GM12878 (cell line): ENCODE measurements at regions not wholly inside any gene's neighbourhood (a gene's known extent, or its start where the extent isn't known, plus 50 kb on each side); places are given as distances from the start of the nearest gene placed in this dataset.

ENCODE experiments used
- ATAC-seq: fragments of 200-7000 bp; cut with Tn5 transposase; 3 replicates; pipeline ENCODE4 v1.9.1; 2020; ENCODE audit warnings: mild to moderate bottlenecking, moderate library complexity
- BruUV-seq: library from RNA; stranded (reverse); fragments of 400-500 nt; replicated peaks from 2 replicates; lab custom pipeline; 2021; lab: Mats Ljungman, UMichigan
- CTCF ChIA-PET: fragments of 300-600 bp; sonication (Branson Sonifier 250); formaldehyde crosslinking; extraction: SDS; loops from one replicate; lab custom pipeline; 2021; ENCODE audit warnings: inconsistent platforms; lab: Yijun Ruan, JAX
- POLR2A ChIA-PET: fragments of 350-600 bp; formaldehyde crosslinking; extraction: SDS; loops from one replicate; lab custom pipeline; 2021; ENCODE audit warnings: inconsistent platforms; lab: Charles Lee
- RAD21 ChIA-PET: fragments of 300-600 bp; sonication (Branson Sonifier 250); formaldehyde crosslinking; loops from one replicate; lab custom pipeline; 2023; ENCODE audit warnings: antibody characterized with exemption; ENCODE audit not compliant: unreplicated experiment; lab: Charles Lee
- SMC1A ChIA-PET: fragments of 300-600 bp; sonication (Branson Sonifier 250); formaldehyde crosslinking; loops from one replicate; lab custom pipeline; 2023; ENCODE audit not compliant: unreplicated experiment, uncharacterized antibody; lab: Charles Lee
- DNase-seq: peaks from one replicate; pipeline ENCODE4 v3.0.0-alpha.2; 2011; ENCODE audit warnings: low read depth, low spot score
- FAIRE-seq: peaks from 3 replicates; lab custom pipeline; 2011; peaks lifted over from hg19 to GRCh38; lab: Jason Lieb, UNC
- H2AFZ ChIP-seq: 2 replicates; pipeline ENCODE4 v1.6.0; 2011; ENCODE audit warnings: low read depth, low read length, control low read depth; ENCODE audit not compliant: control insufficient read depth
- H3K27ac ChIP-seq: 2 replicates; pipeline ENCODE4 v1.5.1; 2011; ENCODE audit warnings: control low read depth; ENCODE audit not compliant: control insufficient read depth, insufficient read depth
- H3K27me3 ChIP-seq, 2 experiments: replicated peaks in 1 of 2; 2 replicates each; pipeline versions ENCODE4 v1.6.0 to v1.6.1; 2011; ENCODE audit warnings: low read length in 1 of 2; ENCODE audit not compliant: control insufficient read depth in 2 of 2, insufficient read depth in 2 of 2
- H3K36me3 ChIP-seq, 2 experiments: 2 replicates each; pipeline ENCODE4 v1.5.1; 2011; ENCODE audit warnings: low read length in 1 of 2; ENCODE audit not compliant: control insufficient read depth in 2 of 2, insufficient read depth in 2 of 2
- H3K4me1 ChIP-seq: 2 replicates; pipeline ENCODE4 v1.6.1; 2011; ENCODE audit warnings: mild to moderate bottlenecking, low read length, moderate library complexity, mixed read lengths; ENCODE audit not compliant: control insufficient read depth, insufficient read depth
- H3K4me2 ChIP-seq: 2 replicates; pipeline ENCODE4 v1.6.0; 2011; ENCODE audit warnings: control low read depth; ENCODE audit not compliant: control insufficient read depth, insufficient read depth
- H3K4me3 ChIP-seq: fragments of 200-600 bp; sonication (generic); 2 replicates; pipeline ENCODE4 v1.5.1; 2016
- H3K79me2 ChIP-seq: 2 replicates; pipeline ENCODE4 v1.6.0; 2011; ENCODE audit warnings: low read length; ENCODE audit not compliant: control insufficient read depth, insufficient read depth
- H3K9ac ChIP-seq: 2 replicates; pipeline ENCODE4 v1.8.0; 2011; ENCODE audit warnings: low read length, control low read depth, mixed read lengths; ENCODE audit not compliant: control insufficient read depth, insufficient read depth
- H3K9me3 ChIP-seq: replicated peaks from 3 replicates; pipeline ENCODE4 v1.5.1; 2011; ENCODE audit warnings: mild to moderate bottlenecking, low read length; ENCODE audit not compliant: control insufficient read depth, insufficient read depth
- H4K20me1 ChIP-seq: 2 replicates; pipeline ENCODE4 v1.6.0; 2011; ENCODE audit not compliant: control insufficient read depth, insufficient read depth
- ATF2 ChIP-seq: IDR thresholded peaks from 2 replicates; pipeline ENCODE4 v1.6.1; 2012; ENCODE audit warnings: low read length, inconsistent platforms
- CREM ChIP-seq: IDR thresholded peaks from 2 replicates; pipeline ENCODE4 v1.6.1; 2014; ENCODE audit warnings: antibody characterized with exemption, low read depth
- E4F1 ChIP-seq: fragments of 450-650 bp; IDR thresholded peaks from 2 replicates; pipeline ENCODE4 v1.6.1; 2018; ENCODE audit warnings: borderline replicate concordance, mild to moderate bottlenecking; ENCODE audit not compliant: partially characterized antibody
- EZH2 ChIP-seq: IDR thresholded peaks from 2 replicates; pipeline ENCODE4 v1.6.1; 2012; ENCODE audit warnings: low read depth, mild to moderate bottlenecking, control low read depth, inconsistent platforms, low read length, borderline replicate concordance; ENCODE audit not compliant: control insufficient read depth
- GABPA ChIP-seq: IDR thresholded peaks from 2 replicates; pipeline ENCODE4 v1.6.1; 2014; ENCODE audit warnings: antibody characterized with exemption, low read depth, mild to moderate bottlenecking, inconsistent platforms
- HDGF ChIP-seq: fragments of 450-650 bp; IDR thresholded peaks from 2 replicates; pipeline ENCODE4 v1.6.1; 2016; ENCODE audit warnings: antibody characterized with exemption
- IKZF1 ChIP-seq: fragments of 450-650 bp; conservative IDR thresholded peaks from 2 replicates; pipeline ENCODE4 v1.6.1; 2017; ENCODE audit warnings: antibody characterized with exemption, mild to moderate bottlenecking
- MLLT1 ChIP-seq: fragments of 450-650 bp; IDR thresholded peaks from 2 replicates; pipeline ENCODE4 v1.6.1; 2016; ENCODE audit warnings: mild to moderate bottlenecking
- MTA3 ChIP-seq: IDR thresholded peaks from 2 replicates; pipeline ENCODE4 v1.6.1; 2012; ENCODE audit warnings: low read length, inconsistent platforms, borderline replicate concordance
- NR2C2 ChIP-seq: IDR thresholded peaks from 2 replicates; pipeline ENCODE4 v1.6.1; 2011; ENCODE audit warnings: borderline replicate concordance, low read depth; ENCODE audit not compliant: control insufficient read depth, insufficient read length
- NR2F1 ChIP-seq: fragments of 450-650 bp; conservative IDR thresholded peaks from 2 replicates; pipeline ENCODE4 v1.6.1; 2017; ENCODE audit warnings: mild to moderate bottlenecking
- POLR2A ChIP-seq: IDR thresholded peaks from 2 replicates; pipeline ENCODE4 v1.6.1; 2011; ENCODE audit warnings: low read depth, mild to moderate bottlenecking, low read length
- RCOR1 ChIP-seq: conservative IDR thresholded peaks from 2 replicates; pipeline ENCODE4 v1.6.1; 2012; ENCODE audit warnings: low read depth, low read length, improper control_type of control experiment
- RELB ChIP-seq: fragments of 450-650 bp; IDR thresholded peaks from 2 replicates; pipeline ENCODE4 v1.6.1; 2017; ENCODE audit warnings: low read depth, mild to moderate bottlenecking, moderate library complexity
- RUNX3 ChIP-seq: IDR thresholded peaks from 2 replicates; pipeline ENCODE4 v1.6.1; 2012; ENCODE audit warnings: low read length, inconsistent platforms
- ZBED1 ChIP-seq: IDR thresholded peaks from 2 replicates; pipeline ENCODE4 v1.6.1; 2016; ENCODE audit warnings: borderline replicate concordance
- ZBTB11 ChIP-seq: fragments of 450-650 bp; formaldehyde crosslinking; IDR thresholded peaks from 2 replicates; pipeline ENCODE4 v1.5.0; 2022; ENCODE audit warnings: mild to moderate bottlenecking, missing genetic modification characterization
- WGBS: methylation state at CpG from one replicate; pipeline ENCODE4 v1.1.6; 2016; ENCODE audit warnings: low lambda C conversion rate; ENCODE audit not compliant: insufficient replicate concordance, insufficient coverage; ENCODE audit errors: missing lambda C conversion rate; 5-methylcytosine and 5-hydroxymethylcytosine counted together
- in situ Hi-C: fragments of 300-500 bp; cut with MboI; formaldehyde crosslinking; loops from 9 replicates; pipeline ENCODE4 v1.14.3; 2018; ENCODE audit warnings: mixed read lengths
- intact Hi-C: fragments of 100-400 bp; cut with micrococcal nuclease; formaldehyde crosslinking; loops from one replicate; pipeline ENCODE4 v1.14.2; 2022; ENCODE audit not compliant: unreplicated experiment

GRCh38 chr1:166594646-166595045, 244.6 kb upstream of the POGK start:
- H3K27me3 ChIP-seq: no peaks in the 10 kb centered on the region
- H3K27ac ChIP-seq: no peak overlapping the region
- H4K20me1 ChIP-seq: no peaks in the 10 kb centered on the region
- intact Hi-C loops (no loop called here), in situ Hi-C loops (no loop called here)
- H3K9ac ChIP-seq: no peak overlapping the region
- WGBS: 30% methylated on average over 3 of the region's 3 CpGs
- CTCF ChIA-PET: no interaction called here
- no peak for DNase-seq
- H3K4me3 ChIP-seq: no peak overlapping the region
- H2AFZ ChIP-seq: no peak overlapping the region
- H3K36me3 ChIP-seq: no peaks in the 10 kb centered on the region
- no peaks in the 10 kb centered on the region for H3K9me3 ChIP-seq
- RAD21 ChIA-PET: no interaction called here
- H3K79me2 ChIP-seq: no peaks in the 10 kb centered on the region
- POLR2A ChIA-PET: no interaction called here
- no peaks in the 10 kb centered on the region for H3K4me1 ChIP-seq
- FAIRE-seq: no peak
- no peak for ATAC-seq
- H3K4me2 ChIP-seq: no peak overlapping the region
- SMC1A ChIA-PET: no interaction called here
- BruUV-seq: no TSS peak
- TF ChIP-seq ZBTB11: no peak
- no peak for TF ChIP-seq MLLT1
- TF ChIP-seq NR2C2: no peak
- TF ChIP-seq POLR2A: no peak
- no peak for TF ChIP-seq IKZF1
- no peak for TF ChIP-seq ZBED1
- TF ChIP-seq ATF2: no peak
- TF ChIP-seq GABPA: no peak
- no peak for TF ChIP-seq MTA3
- TF ChIP-seq NR2F1: no peak
- no peak for TF ChIP-seq RCOR1
- no peak for TF ChIP-seq RELB
- no peak for TF ChIP-seq HDGF
- TF ChIP-seq RUNX3: no peak
- no peak for TF ChIP-seq CREM
- no peak for TF ChIP-seq EZH2
- no peak for TF ChIP-seq E4F1
